Spleen (tissue), 3 donors: ENCODE measurements at regions not wholly inside any gene's neighbourhood (a gene's known extent, or its start where the extent isn't known, plus 50 kb on each side); places are given as distances from the start of the nearest gene placed in this dataset.

Experiments
- POLR2A ChIP-seq, 3 donors: fragments of 450-650 bp; IDR thresholded peaks; one replicate each; pipeline ENCODE4 v1.5.1; 2017; ENCODE audit warnings: antibody characterized with exemption in 3 of 3, mild to moderate bottlenecking in 1 of 3
- POLR2AphosphoS5 ChIP-seq, 3 donors: sonication (generic); formaldehyde crosslinking; IDR thresholded peaks; one replicate each; pipeline ENCODE4 v1.5.1; 2017; ENCODE audit warnings: antibody characterized with exemption in 3 of 3

GRCh38 chr14:51360592-51360991 is 120.5 kb downstream of the TMX1 start:
- no peak for TF ChIP-seq POLR2A (IDR thresholded peaks at IDR 0.05)
- TF ChIP-seq POLR2AphosphoS5 (IDR thresholded peaks at IDR 0.05), result peak in 1 of 3 donors; percentile 30
